ENCODE measurements at regions not wholly inside any gene's neighbourhood (a gene's known extent, or its start where the extent isn't known, plus 50 kb on each side); places are given as distances from the start of the nearest gene placed in this dataset.

DNA sequence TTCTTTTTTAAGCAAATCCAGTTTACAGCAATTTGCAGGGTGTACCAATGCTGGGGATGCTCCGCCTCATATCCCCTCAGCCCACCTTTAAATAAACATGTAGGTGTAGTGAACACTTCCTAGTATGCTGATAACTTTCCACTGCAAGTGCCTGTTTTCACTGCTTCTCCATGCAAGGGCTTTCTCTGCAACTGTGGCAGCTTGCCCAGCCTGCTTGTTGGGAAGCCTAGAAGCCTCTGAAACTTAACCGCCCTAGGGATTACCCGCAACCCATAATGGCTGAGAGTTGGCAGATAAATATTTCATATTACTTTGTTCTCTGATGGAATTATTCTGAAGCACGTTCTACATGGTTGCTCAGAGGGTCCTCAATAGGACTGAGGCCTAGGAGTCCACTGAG is 253.7 kb upstream of the DDX53 start:
- no peaks in the 10 kb centered on the region for H3K4me1 ChIP-seq
- TF ChIP-seq, protein P1, sequence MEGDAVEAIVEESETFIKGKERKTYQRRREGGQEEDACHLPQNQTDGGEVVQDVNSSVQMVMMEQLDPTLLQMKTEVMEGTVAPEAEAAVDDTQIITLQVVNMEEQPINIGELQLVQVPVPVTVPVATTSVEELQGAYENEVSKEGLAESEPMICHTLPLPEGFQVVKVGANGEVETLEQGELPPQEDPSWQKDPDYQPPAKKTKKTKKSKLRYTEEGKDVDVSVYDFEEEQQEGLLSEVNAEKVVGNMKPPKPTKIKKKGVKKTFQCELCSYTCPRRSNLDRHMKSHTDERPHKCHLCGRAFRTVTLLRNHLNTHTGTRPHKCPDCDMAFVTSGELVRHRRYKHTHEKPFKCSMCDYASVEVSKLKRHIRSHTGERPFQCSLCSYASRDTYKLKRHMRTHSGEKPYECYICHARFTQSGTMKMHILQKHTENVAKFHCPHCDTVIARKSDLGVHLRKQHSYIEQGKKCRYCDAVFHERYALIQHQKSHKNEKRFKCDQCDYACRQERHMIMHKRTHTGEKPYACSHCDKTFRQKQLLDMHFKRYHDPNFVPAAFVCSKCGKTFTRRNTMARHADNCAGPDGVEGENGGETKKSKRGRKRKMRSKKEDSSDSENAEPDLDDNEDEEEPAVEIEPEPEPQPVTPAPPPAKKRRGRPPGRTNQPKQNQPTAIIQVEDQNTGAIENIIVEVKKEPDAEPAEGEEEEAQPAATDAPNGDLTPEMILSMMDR (IDR thresholded peaks at IDR 0.05; ENCODE audit: insufficient read depth in 1 of 2, low read depth in 1 of 2, low read length in 1 of 2, severe bottlenecking in 1 of 2, unreplicated experiment in 1 of 2), result no peak
- Mint-ChIP-seq H3K36me3 (ENCODE audit: insufficient read depth, unreplicated experiment) (no peaks in the 10 kb centered on the region), H3K27me3 (ENCODE audit: insufficient read depth, unreplicated experiment) (peaks cover 6% of the 10 kb centered on the region), H3K27ac (ENCODE audit: unreplicated experiment) (no peak overlapping the region), H3K9me3 (ENCODE audit: unreplicated experiment) (no peaks in the 10 kb centered on the region), H3K4me3 (ENCODE audit: unreplicated experiment) (no peak overlapping the region), H3K4me1 (ENCODE audit: low read depth, unreplicated experiment) (no peaks in the 10 kb centered on the region)
- DNase-seq, result no peak
- H3K9me3 ChIP-seq, result no peaks in the 10 kb centered on the region
- no peak overlapping the region for H3K4me3 ChIP-seq (ENCODE audit: low read depth, low read length)
- ChIA-PET CTCF (no interaction called here), POLR2A (no interaction called here)
- intact Hi-C loops (cut with micrococcal nuclease; ENCODE audit: unreplicated experiment), result loop anchor here (5.0 kb wide), 1 partner anchor 759 kb away; no protein-coding TSS in a partner anchor
- BruUV-seq (replicated peaks), result no TSS peak
- no peaks in the 10 kb centered on the region for H3K27me3 ChIP-seq (replicated peaks; ENCODE audit: control insufficient read depth, insufficient read depth, low read length)
- H3K36me3 ChIP-seq (ENCODE audit: control insufficient read depth, insufficient read depth, low read length), result no peaks in the 10 kb centered on the region

DNA sequence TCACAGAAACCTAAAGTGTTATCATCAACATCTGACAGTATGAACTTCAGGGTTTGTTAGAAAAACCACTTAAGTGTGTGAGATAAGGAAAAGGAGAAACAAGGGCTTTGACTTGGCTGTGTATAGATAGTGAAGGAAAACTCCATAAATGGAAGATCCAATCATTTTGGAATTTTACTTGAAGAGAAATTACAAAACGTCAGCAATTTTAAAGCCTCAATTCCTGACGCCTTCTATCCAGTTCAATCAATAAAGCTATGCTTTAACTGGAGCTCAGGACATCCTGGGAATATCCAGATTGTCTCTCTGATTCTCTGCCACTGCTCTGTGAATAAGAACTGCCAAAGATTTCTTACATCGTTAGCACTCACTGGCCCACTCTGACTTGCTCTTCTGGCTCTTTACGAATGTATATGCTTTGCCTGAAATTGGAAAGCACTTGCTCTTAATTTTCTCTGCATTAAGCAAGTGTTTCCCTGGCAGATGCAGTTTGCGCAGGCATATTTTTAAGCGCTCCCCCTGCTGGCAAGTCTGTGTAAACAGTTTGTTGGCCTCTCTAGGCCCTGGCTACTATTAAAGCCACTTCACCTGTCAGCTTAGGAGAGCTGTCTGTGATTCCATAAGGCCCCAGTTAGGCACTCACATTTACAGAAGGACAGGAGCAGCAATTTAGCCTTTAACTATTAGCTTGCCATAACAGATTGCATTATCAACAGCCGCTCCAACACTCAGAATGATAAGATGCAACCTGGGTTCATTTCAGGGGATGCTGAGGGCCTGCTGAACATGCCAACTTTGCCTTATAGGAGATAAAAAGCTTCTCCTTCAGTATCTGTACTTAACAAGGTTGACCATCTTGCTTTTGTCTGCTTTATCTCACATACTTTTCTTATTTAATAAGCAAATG is 251.4 kb upstream of the DDX53 start:
- Histone ChIP-seq H3K27me3 (replicated peaks; ENCODE audit: control insufficient read depth, insufficient read depth, low read length) (no peaks in the 10 kb centered on the region), H3K9me3 (no peaks in the 10 kb centered on the region), H3K4me1 (no peaks in the 10 kb centered on the region), H3K4me3 (ENCODE audit: low read depth, low read length) (no peak overlapping the region), H3K36me3 (ENCODE audit: control insufficient read depth, insufficient read depth, low read length) (no peaks in the 10 kb centered on the region)
- ChIA-PET CTCF (interaction anchor here (0.7 to 1.5 kb wide), 4 partner anchors 12 to 763 kb away, joined by 3 to 10 read pairs (median 6); no protein-coding TSS in a partner anchor), POLR2A (no interaction called here)
- peaks cover 6% of the 10 kb centered on the region for H3K27me3 Mint-ChIP-seq (ENCODE audit: insufficient read depth, unreplicated experiment)
- no peak overlapping the region for H3K4me3 Mint-ChIP-seq (ENCODE audit: unreplicated experiment)
- H3K9me3 Mint-ChIP-seq (ENCODE audit: unreplicated experiment), result no peaks in the 10 kb centered on the region
- H3K36me3 Mint-ChIP-seq (ENCODE audit: insufficient read depth, unreplicated experiment), result no peaks in the 10 kb centered on the region
- no peaks in the 10 kb centered on the region for H3K4me1 Mint-ChIP-seq (ENCODE audit: low read depth, unreplicated experiment)
- BruUV-seq (replicated peaks), result no TSS peak
- TF ChIP-seq, protein P1 (IDR thresholded peaks at IDR 0.05; ENCODE audit: insufficient read depth in 1 of 2, low read depth in 1 of 2, low read length in 1 of 2, severe bottlenecking in 1 of 2, unreplicated experiment in 1 of 2), result peak; percentile 53 to 74
- intact Hi-C loops (cut with micrococcal nuclease; ENCODE audit: unreplicated experiment), result loop anchor here (1.0 to 5.0 kb wide), 2 partner anchors 612 to 761 kb away; no protein-coding TSS in a partner anchor
- no peak overlapping the region for H3K27ac Mint-ChIP-seq (ENCODE audit: unreplicated experiment)
- peak in 1 of 2 experiments; percentile 54 for DNase-seq

DNA sequence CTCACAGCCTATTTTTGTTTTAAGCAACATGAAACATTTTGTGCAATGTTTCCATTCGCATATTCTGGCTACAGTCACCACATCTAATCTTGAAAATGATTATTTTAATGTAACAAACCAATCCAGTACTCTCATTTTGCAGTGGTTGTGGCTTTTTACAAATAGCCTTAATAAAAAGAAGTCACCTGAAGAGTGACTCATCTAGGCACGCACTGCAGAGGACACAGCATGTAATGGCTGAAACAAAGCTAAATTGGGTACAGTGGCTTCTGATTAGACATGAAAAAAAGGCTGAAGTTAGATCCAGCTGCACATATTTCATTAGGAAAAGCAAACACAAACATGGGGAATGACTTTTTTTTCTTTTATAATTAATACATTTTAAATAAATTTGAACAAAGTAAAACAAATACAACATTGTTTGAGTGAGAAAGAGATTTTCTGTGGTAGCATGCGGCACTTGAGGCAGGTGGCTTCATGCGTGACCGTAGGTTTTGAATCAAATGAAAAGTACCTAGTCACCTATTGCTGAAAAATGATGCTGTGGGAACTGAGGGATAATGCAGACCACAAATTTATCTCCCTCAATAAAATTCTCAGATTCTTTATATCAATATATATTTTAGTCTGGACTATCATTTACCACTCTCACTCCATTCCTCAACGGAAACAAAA is 240.8 kb upstream of the DDX53 start:
- Histone ChIP-seq H3K4me1 (no peaks in the 10 kb centered on the region), H3K36me3 (ENCODE audit: control insufficient read depth, insufficient read depth, low read length) (no peaks in the 10 kb centered on the region), H3K9me3 (no peaks in the 10 kb centered on the region), H3K27me3 (replicated peaks; ENCODE audit: control insufficient read depth, insufficient read depth, low read length) (no peaks in the 10 kb centered on the region), H3K4me3 (ENCODE audit: low read depth, low read length) (no peak overlapping the region)
- H3K9me3 Mint-ChIP-seq (ENCODE audit: unreplicated experiment), result no peaks in the 10 kb centered on the region
- H3K27me3 Mint-ChIP-seq (ENCODE audit: insufficient read depth, unreplicated experiment), result peaks cover 6% of the 10 kb centered on the region
- BruUV-seq (replicated peaks), result no TSS peak
- no peaks in the 10 kb centered on the region for H3K36me3 Mint-ChIP-seq (ENCODE audit: insufficient read depth, unreplicated experiment)
- H3K4me3 Mint-ChIP-seq (ENCODE audit: unreplicated experiment), result no peak overlapping the region
- H3K4me1 Mint-ChIP-seq (ENCODE audit: low read depth, unreplicated experiment), result no peaks in the 10 kb centered on the region
- intact Hi-C loops (cut with micrococcal nuclease; ENCODE audit: unreplicated experiment), result no loop called here
- POLR2A ChIA-PET, result no interaction called here
- CTCF ChIA-PET, result no interaction called here
- DNase-seq, result no peak
- H3K27ac Mint-ChIP-seq (ENCODE audit: unreplicated experiment), result no peak overlapping the region
- TF ChIP-seq, protein P1 (IDR thresholded peaks at IDR 0.05; ENCODE audit: insufficient read depth in 1 of 2, low read depth in 1 of 2, low read length in 1 of 2, severe bottlenecking in 1 of 2, unreplicated experiment in 1 of 2), result no peak

All from Caco-2 (cell line).